AG04449 (cell line): ENCODE measurements at regions not wholly inside any gene's neighbourhood (a gene's known extent, or its start where the extent isn't known, plus 50 kb on each side); places are given as distances from the start of the nearest gene placed in this dataset.
"Not testable (repeated sequence)": the region's sequence is repeated elsewhere in the genome, so short reads cannot be mapped to it uniquely, and the experiment has no call there.

ENCODE experiments used
- CTCF ChIA-PET: fragments of 350-600 bp; formaldehyde crosslinking; extraction: SDS; loops from one replicate; lab custom pipeline; 2021; ENCODE audit warnings: antibody characterized with exemption; lab: Yijun Ruan, JAX
- POLR2A ChIA-PET: fragments of 400-600, 350-600 bp; formaldehyde crosslinking; extraction: SDS; loops from one replicate; lab custom pipeline; 2020; ENCODE audit warnings: antibody characterized with exemption, inconsistent platforms; lab: Yijun Ruan, JAX
- DNase-seq: peaks from one replicate; pipeline ENCODE4 v3.0.0-alpha.2; 2010; ENCODE audit warnings: low read depth, low spot score
- H3K4me3 ChIP-seq: 2 replicates; pipeline ENCODE4 v1.5.1; 2011; ENCODE audit warnings: low read depth, mild to moderate bottlenecking, control low read depth, low read length
- CTCF ChIP-seq: IDR thresholded peaks from one replicate; pipeline ENCODE4 v1.5.1; 2011; ENCODE audit warnings: mild to moderate bottlenecking, moderate library complexity, low read length, control low read depth, inconsistent platforms; ENCODE audit not compliant: insufficient read depth; ENCODE audit errors: missing control alignments

- DNase-seq = no peak
- POLR2A ChIA-PET = no interaction called here
- CTCF ChIA-PET = no interaction called here
- H3K4me3 ChIP-seq = no peak overlapping the region
- TF ChIP-seq CTCF = no peak
Observed at GRCh38 chr2:53314718-53315117, 452.9 kb upstream of the CHAC2 start.

GRCh38 chr2:53313644-53314043, 454.0 kb upstream of the CHAC2 start:
- H3K4me3 ChIP-seq, POLR2A ChIA-PET: not testable (repeated sequence)

GRCh38 chr2:53312721-53313120, 454.9 kb upstream of the CHAC2 start:
- no peak overlapping the region for H3K4me3 ChIP-seq
- POLR2A ChIA-PET = no interaction called here
- no peak for TF ChIP-seq CTCF
- CTCF ChIA-PET = no interaction called here
- DNase-seq = no peak

More at GRCh38 chr2:53313644-53314043, 454.0 kb upstream of the CHAC2 start:
- CTCF ChIA-PET, DNase-seq: not testable (repeated sequence)

- no peak for TF ChIP-seq CTCF
- DNase-seq = no peak
- ChIA-PET CTCF (no interaction called here), POLR2A (no interaction called here)
- no peak overlapping the region for H3K4me3 ChIP-seq
Observed at GRCh38 chr2:53312181-53312580, 455.4 kb upstream of the CHAC2 start.

- ChIA-PET POLR2A (no interaction called here), CTCF (no interaction called here)
- no peak for DNase-seq
- H3K4me3 ChIP-seq = no peak overlapping the region
- no peak for TF ChIP-seq CTCF
Observed at GRCh38 chr2:53303012-53303578, 464.5 kb upstream of the CHAC2 start.

- CTCF ChIA-PET = no interaction called here
- H3K4me3 ChIP-seq = no peak overlapping the region
- DNase-seq = no peak
- POLR2A ChIA-PET = no interaction called here
- TF ChIP-seq CTCF = no peak
Observed at GRCh38 chr2:53302455-53302854, 465.1 kb upstream of the CHAC2 start.

GRCh38 chr2:53289309-53290006, 478.1 kb upstream of the CHAC2 start:
- no peak for TF ChIP-seq CTCF
- CTCF ChIA-PET = no interaction called here
- H3K4me3 ChIP-seq = no peak overlapping the region
- no peak for DNase-seq
- POLR2A ChIA-PET = no interaction called here
